ENCODE measurements at regions not wholly inside any gene's neighbourhood (a gene's known extent, or its start where the extent isn't known, plus 50 kb on each side); places are given as distances from the start of the nearest gene placed in this dataset.

DNA sequence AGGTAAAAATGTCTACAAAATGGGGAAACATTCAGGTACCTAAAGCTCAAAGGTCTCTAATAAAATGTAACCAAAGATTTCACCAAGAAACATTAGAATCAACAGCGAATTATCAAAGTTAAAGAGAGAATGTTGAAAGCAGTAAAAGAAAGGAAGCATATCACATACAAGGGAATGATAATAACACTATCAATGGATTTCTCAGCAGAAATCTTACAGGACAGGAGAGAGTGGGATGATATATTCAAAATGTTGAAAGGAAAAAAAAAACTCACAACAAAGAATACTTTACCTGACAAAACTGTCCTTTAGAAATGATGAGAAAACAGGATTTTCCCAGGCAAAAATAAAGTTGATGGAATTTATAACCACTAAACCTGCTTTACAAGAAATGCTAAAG is 591.2 kb upstream of the POU3F3 start:
- Mint-ChIP-seq H3K4me3 (no peak overlapping the region), H3K36me3 (peaks cover 37% of the 10 kb centered on the region), H3K27ac (no peak overlapping the region), H3K4me1 (no peaks in the 10 kb centered on the region), H3K27me3 (ENCODE audit: low read depth in 2 of 2) (no peaks in the 10 kb centered on the region), H3K9me3 (peaks cover 19 to 29% of the 10 kb centered on the region in 2 donors)
- Histone ChIP-seq H3K4me1 (ENCODE audit: control insufficient read depth, insufficient read depth, low read length) (no peaks in the 10 kb centered on the region), H3K4me3 (ENCODE audit: low read length) (no peak overlapping the region), H3K27me3 (ENCODE audit: control insufficient read depth, insufficient read depth, low read length) (no peaks in the 10 kb centered on the region), H3K27ac (ENCODE audit: low read length) (no peak overlapping the region), H3K9me3 (ENCODE audit: control insufficient read depth, insufficient read depth, low read length) (peaks cover 18% of the 10 kb centered on the region), H3K36me3 (ENCODE audit: control insufficient read depth, insufficient read depth, low read length) (no peaks in the 10 kb centered on the region)
- ATAC-seq (no peak), DNase-seq (no peak)
- no CpG with 5 or more reads among the region's 1 CpG for WGBS (ENCODE audit: insufficient coverage)
- TF ChIP-seq, protein P1, sequence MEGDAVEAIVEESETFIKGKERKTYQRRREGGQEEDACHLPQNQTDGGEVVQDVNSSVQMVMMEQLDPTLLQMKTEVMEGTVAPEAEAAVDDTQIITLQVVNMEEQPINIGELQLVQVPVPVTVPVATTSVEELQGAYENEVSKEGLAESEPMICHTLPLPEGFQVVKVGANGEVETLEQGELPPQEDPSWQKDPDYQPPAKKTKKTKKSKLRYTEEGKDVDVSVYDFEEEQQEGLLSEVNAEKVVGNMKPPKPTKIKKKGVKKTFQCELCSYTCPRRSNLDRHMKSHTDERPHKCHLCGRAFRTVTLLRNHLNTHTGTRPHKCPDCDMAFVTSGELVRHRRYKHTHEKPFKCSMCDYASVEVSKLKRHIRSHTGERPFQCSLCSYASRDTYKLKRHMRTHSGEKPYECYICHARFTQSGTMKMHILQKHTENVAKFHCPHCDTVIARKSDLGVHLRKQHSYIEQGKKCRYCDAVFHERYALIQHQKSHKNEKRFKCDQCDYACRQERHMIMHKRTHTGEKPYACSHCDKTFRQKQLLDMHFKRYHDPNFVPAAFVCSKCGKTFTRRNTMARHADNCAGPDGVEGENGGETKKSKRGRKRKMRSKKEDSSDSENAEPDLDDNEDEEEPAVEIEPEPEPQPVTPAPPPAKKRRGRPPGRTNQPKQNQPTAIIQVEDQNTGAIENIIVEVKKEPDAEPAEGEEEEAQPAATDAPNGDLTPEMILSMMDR (IDR thresholded peaks at IDR 0.05): no peak
- intact Hi-C loops (cut with micrococcal nuclease): no loop called here

DNA sequence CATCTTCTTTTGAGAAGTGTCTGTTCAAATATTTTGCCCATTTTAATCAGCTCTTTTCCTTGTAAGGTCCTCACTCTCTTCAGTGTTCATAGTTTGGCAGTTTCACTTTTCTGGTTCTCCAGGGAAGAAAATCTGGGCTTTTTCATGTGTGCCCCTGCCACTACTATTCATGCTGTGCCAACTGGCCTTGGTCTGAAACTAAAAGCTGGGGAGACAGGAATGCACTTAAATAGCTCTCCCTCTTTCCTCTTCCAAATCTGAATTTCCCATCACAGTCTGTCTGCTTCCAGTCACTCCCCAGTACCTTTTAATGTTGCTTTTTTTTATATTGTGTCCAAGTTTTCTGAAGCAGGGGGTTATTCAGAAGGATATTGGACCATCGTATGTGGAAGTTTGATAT is 574.3 kb upstream of the POU3F3 start:
- H3K27ac Mint-ChIP-seq: no peak overlapping the region
- WGBS (ENCODE audit: insufficient coverage): no CpG with 5 or more reads among the region's 1 CpG

DNA sequence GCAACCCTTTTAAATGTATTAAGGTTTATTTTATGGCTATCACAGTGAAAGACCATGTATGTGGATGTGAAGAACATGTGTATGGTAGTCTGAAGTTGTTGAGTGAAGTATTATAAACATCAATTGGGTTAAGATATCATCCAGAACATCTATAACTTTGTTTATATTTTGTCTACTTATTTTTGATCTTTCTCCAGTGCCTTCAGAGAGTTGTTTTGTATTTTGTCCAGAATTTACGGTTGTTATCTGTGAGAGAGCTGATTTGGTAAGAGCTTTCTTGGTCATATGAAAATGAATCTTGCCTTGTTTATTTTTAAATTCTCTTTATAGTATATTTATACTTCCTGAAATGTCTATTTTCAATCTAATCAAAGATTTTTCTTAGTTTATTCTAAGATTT is 573.7 kb upstream of the POU3F3 start:
- no peak overlapping the region for H3K4me3 ChIP-seq (ENCODE audit: low read length)
- intact Hi-C loops (cut with micrococcal nuclease): no loop called here
- H3K4me1 ChIP-seq (ENCODE audit: control insufficient read depth, insufficient read depth, low read length): no peaks in the 10 kb centered on the region
- H3K27me3 ChIP-seq (ENCODE audit: control insufficient read depth, insufficient read depth, low read length): no peaks in the 10 kb centered on the region
- Mint-ChIP-seq H3K4me3 (no peak overlapping the region), H3K9me3 (peaks cover 3 to 11% of the 10 kb centered on the region in 2 donors), H3K27ac (no peak overlapping the region), H3K4me1 (no peaks in the 10 kb centered on the region), H3K27me3 (ENCODE audit: low read depth in 2 of 2) (no peaks in the 10 kb centered on the region), H3K36me3 (no peaks in the 10 kb centered on the region)
- no peaks in the 10 kb centered on the region for H3K9me3 ChIP-seq (ENCODE audit: control insufficient read depth, insufficient read depth, low read length)
- DNase-seq: no peak
- ATAC-seq: no peak
- no CpG with 5 or more reads among the region's 1 CpG for WGBS (ENCODE audit: insufficient coverage)
- H3K27ac ChIP-seq (ENCODE audit: low read length): no peak overlapping the region
- H3K36me3 ChIP-seq (ENCODE audit: control insufficient read depth, insufficient read depth, low read length): no peaks in the 10 kb centered on the region
- TF ChIP-seq, protein P1 (IDR thresholded peaks at IDR 0.05): no peak

More for the DNA sequence above, 574.3 kb upstream of the POU3F3 start:
- DNase-seq: no peak
- TF ChIP-seq, protein P1 (IDR thresholded peaks at IDR 0.05): no peak
- intact Hi-C loops (cut with micrococcal nuclease): no loop called here
- no peaks in the 10 kb centered on the region for H3K4me1 Mint-ChIP-seq
- H3K27ac ChIP-seq (ENCODE audit: low read length): no peak overlapping the region
- H3K27me3 ChIP-seq (ENCODE audit: control insufficient read depth, insufficient read depth, low read length): no peaks in the 10 kb centered on the region
- no peaks in the 10 kb centered on the region for H3K36me3 Mint-ChIP-seq
- H3K27me3 Mint-ChIP-seq (ENCODE audit: low read depth in 2 of 2): no peaks in the 10 kb centered on the region
- H3K36me3 ChIP-seq (ENCODE audit: control insufficient read depth, insufficient read depth, low read length): no peaks in the 10 kb centered on the region
- H3K4me3 Mint-ChIP-seq: no peak overlapping the region
- H3K9me3 Mint-ChIP-seq: peaks cover 3 to 11% of the 10 kb centered on the region in 2 donors
- no peaks in the 10 kb centered on the region for H3K4me1 ChIP-seq (ENCODE audit: control insufficient read depth, insufficient read depth, low read length)
- no peak overlapping the region for H3K4me3 ChIP-seq (ENCODE audit: low read length)
- ATAC-seq: no peak
- H3K9me3 ChIP-seq (ENCODE audit: control insufficient read depth, insufficient read depth, low read length): no peaks in the 10 kb centered on the region

DNA sequence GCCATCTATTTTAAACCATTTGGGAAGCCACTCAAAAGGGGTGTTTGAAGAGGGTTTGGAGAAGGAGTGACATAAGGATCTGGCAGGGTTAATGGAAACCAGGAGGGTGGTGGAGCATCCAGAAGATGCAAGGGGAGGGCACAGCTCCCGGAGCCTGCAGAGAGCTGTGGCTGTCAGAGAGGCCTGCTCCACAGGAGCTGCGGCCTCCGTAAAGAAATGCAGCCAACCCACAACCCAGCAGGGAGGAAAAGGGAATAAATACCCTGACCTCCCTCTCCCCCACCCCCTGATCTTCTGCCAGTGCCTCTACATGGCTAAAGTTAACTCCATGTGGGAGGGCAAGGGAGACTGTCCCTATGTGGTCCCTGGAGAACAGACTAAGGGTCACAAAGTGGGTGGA is 567.1 kb upstream of the POU3F3 start:
- 53% methylated on average over 3 of the region's 3 CpGs for WGBS (ENCODE audit: insufficient coverage)
- intact Hi-C loops (cut with micrococcal nuclease): no loop called here
- H3K4me1 ChIP-seq (ENCODE audit: control insufficient read depth, insufficient read depth, low read length): no peaks in the 10 kb centered on the region
- H3K36me3 ChIP-seq (ENCODE audit: control insufficient read depth, insufficient read depth, low read length): no peaks in the 10 kb centered on the region
- Mint-ChIP-seq H3K27me3 (ENCODE audit: low read depth in 2 of 2) (no peaks in the 10 kb centered on the region), H3K4me3 (no peak overlapping the region), H3K27ac (no peak overlapping the region), H3K4me1 (no peaks in the 10 kb centered on the region), H3K9me3 (peaks cover 4 to 10% of the 10 kb centered on the region in 2 donors), H3K36me3 (no peaks in the 10 kb centered on the region)
- no peak overlapping the region for H3K4me3 ChIP-seq (ENCODE audit: low read length)
- TF ChIP-seq, protein P1 (IDR thresholded peaks at IDR 0.05): no peak
- H3K9me3 ChIP-seq (ENCODE audit: control insufficient read depth, insufficient read depth, low read length): no peaks in the 10 kb centered on the region
- ATAC-seq (no peak), DNase-seq (no peak)
- no peak overlapping the region for H3K27ac ChIP-seq (ENCODE audit: low read length)
- no peaks in the 10 kb centered on the region for H3K27me3 ChIP-seq (ENCODE audit: control insufficient read depth, insufficient read depth, low read length)

All from natural killer cell (primary cell).